Transverse colon (tissue), 3 donors: ENCODE measurements at regions not wholly inside any gene's neighbourhood (a gene's known extent, or its start where the extent isn't known, plus 50 kb on each side); places are given as distances from the start of the nearest gene placed in this dataset.

Source experiments
- EP300 ChIP-seq: sonication (generic); formaldehyde crosslinking; IDR thresholded peaks from one replicate; pipeline ENCODE4 v1.6.1; 2017; ENCODE audit warnings: antibody characterized with exemption, low read depth
- POLR2A ChIP-seq: fragments of 450-650 bp; IDR thresholded peaks from one replicate; pipeline ENCODE4 v1.6.1; 2016; ENCODE audit warnings: antibody characterized with exemption, mild to moderate bottlenecking, moderate library complexity
- TF ChIP-seq, protein P1 (sequence below), 5 experiments: fragments of 200-600 bp in 3 of 5; fragments of 450-650 bp in 2 of 5; sonication (generic) in 3 of 5; IDR thresholded peaks; 1 replicate in 2 of 5; 2 replicates in 3 of 5; pipeline ENCODE4 v1.5.1; 2016 to 2017; ENCODE audit warnings: antibody characterized with exemption in 5 of 5, inconsistent platforms in 3 of 5, mild to moderate bottlenecking in 2 of 5, moderate library complexity in 1 of 5

DNA sequence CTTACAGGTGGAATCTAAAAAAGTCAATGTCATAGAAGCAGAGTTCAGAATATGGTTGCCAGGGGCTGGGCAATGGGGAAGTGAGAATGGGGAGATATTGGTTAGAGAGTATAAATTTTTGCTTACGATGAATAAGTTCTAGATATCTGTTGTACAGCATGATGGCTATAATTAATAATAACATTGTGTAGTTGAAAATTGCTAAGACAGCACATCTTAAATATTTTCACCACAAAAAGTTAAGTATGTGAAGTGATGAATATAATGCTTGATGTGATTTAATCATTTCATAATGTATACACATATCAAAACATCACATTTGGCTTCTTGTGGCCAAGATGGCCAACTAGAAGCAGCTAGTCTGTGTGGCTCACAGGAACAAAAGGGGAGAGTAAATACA lies 425.9 kb upstream of the ACO1 start:
- TF ChIP-seq, protein P1, sequence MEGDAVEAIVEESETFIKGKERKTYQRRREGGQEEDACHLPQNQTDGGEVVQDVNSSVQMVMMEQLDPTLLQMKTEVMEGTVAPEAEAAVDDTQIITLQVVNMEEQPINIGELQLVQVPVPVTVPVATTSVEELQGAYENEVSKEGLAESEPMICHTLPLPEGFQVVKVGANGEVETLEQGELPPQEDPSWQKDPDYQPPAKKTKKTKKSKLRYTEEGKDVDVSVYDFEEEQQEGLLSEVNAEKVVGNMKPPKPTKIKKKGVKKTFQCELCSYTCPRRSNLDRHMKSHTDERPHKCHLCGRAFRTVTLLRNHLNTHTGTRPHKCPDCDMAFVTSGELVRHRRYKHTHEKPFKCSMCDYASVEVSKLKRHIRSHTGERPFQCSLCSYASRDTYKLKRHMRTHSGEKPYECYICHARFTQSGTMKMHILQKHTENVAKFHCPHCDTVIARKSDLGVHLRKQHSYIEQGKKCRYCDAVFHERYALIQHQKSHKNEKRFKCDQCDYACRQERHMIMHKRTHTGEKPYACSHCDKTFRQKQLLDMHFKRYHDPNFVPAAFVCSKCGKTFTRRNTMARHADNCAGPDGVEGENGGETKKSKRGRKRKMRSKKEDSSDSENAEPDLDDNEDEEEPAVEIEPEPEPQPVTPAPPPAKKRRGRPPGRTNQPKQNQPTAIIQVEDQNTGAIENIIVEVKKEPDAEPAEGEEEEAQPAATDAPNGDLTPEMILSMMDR (IDR thresholded peaks at IDR 0.05), result no peak
- no peak for TF ChIP-seq POLR2A
- TF ChIP-seq EP300, result no peak
